SK-N-SH (cell line): ENCODE measurements at regions not wholly inside any gene's neighbourhood (a gene's known extent, or its start where the extent isn't known, plus 50 kb on each side); places are given as distances from the start of the nearest gene placed in this dataset.
A peak's percentile ranks its signal among the peaks of the same experiment; 100 is the strongest.

Experiments used
- CTCF ChIA-PET: fragments of 300-600, 350-600 bp; formaldehyde crosslinking; extraction: SDS; loops from one replicate; lab custom pipeline; 2021; lab: Yijun Ruan, JAX
- POLR2A ChIA-PET: fragments of 350-600 bp; sonication (Branson Sonifier 250); formaldehyde crosslinking; extraction: SDS; loops from one replicate; lab custom pipeline; 2020; ENCODE audit warnings: antibody characterized with exemption, inconsistent platforms; lab: Yijun Ruan, JAX
- DNase-seq: peaks from one replicate; pipeline ENCODE4 v3.0.0; 2012
- H2AFZ ChIP-seq: fragments of 200-600 bp; sonication (generic); 2 replicates; pipeline ENCODE4 v1.8.1; 2016; ENCODE audit warnings: antibody characterized with exemption, mild to moderate bottlenecking, low read depth
- H3F3A ChIP-seq: fragments of 200-600 bp; sonication (generic); replicated peaks from 2 replicates; pipeline ENCODE3; 2016; ENCODE audit warnings: antibody characterized with exemption, mild to moderate bottlenecking; ENCODE audit not compliant: insufficient read depth
- H3K27ac ChIP-seq, 2 experiments: fragments of 200-500 bp in 1 of 2; fragments of 200-600 bp in 1 of 2; sonication (Bioruptor generic) in 1 of 2; sonication (generic), shearing (Covaris generic) in 1 of 2; 2 replicates each; pipeline versions ENCODE4 v1.5.1 to v1.6.1; 2014 to 2016; ENCODE audit warnings: low read depth in 2 of 2, inconsistent platforms in 1 of 2, low read length in 1 of 2, mild to moderate bottlenecking in 1 of 2, mixed read lengths in 1 of 2
- H3K27me3 ChIP-seq: fragments of 200-600 bp; sonication (generic), shearing (Covaris generic); 2 replicates; pipeline ENCODE4 v1.6.1; 2016; ENCODE audit warnings: mixed run types; ENCODE audit not compliant: insufficient read depth
- H3K36me3 ChIP-seq, 2 experiments: fragments of 200-500 bp in 1 of 2; fragments of 200-600 bp in 1 of 2; sonication (Bioruptor generic) in 1 of 2; sonication (generic) in 1 of 2; replicated peaks in 1 of 2; 2 replicates each; pipeline versions ENCODE3 to v1.5.1; 2014 to 2016; ENCODE audit warnings: low read length in 1 of 2, mild to moderate bottlenecking in 1 of 2; ENCODE audit not compliant: insufficient read depth in 2 of 2, control insufficient read depth in 1 of 2
- H3K4me1 ChIP-seq, 2 experiments: fragments of 200-500 bp in 1 of 2; fragments of 200-600 bp in 1 of 2; sonication (Bioruptor generic) in 1 of 2; sonication (generic), shearing (Covaris generic) in 1 of 2; 2 replicates each; pipeline versions ENCODE4 v1.5.1 to v1.6.1; 2014 to 2016; ENCODE audit warnings: low read depth in 1 of 2, low read length in 1 of 2, mixed run types in 1 of 2; ENCODE audit not compliant: insufficient read depth in 2 of 2, control insufficient read depth in 1 of 2
- H3K4me2 ChIP-seq: fragments of 200-600 bp; sonication (generic), shearing (Covaris generic); 2 replicates; pipeline ENCODE4 v1.6.1; 2017; ENCODE audit warnings: mixed run types
- H3K4me3 ChIP-seq, 2 experiments: fragments of 200-500 bp in 1 of 2; fragments of 200-600 bp in 1 of 2; sonication (Bioruptor generic) in 1 of 2; sonication (generic), shearing (Covaris generic) in 1 of 2; 2 replicates each; pipeline versions ENCODE4 v1.5.1 to v1.8.1; 2014 to 2016; ENCODE audit warnings: low read depth in 2 of 2, inconsistent platforms in 1 of 2, low read length in 1 of 2, mild to moderate bottlenecking in 1 of 2, mixed read lengths in 1 of 2, moderate library complexity in 1 of 2
- H3K79me2 ChIP-seq: fragments of 200-600 bp; sonication (generic); 2 replicates; pipeline ENCODE4 v1.8.1; 2017; ENCODE audit warnings: mild to moderate bottlenecking; ENCODE audit not compliant: insufficient read depth
- H3K9ac ChIP-seq: fragments of 200-600 bp; sonication (generic); 2 replicates; pipeline ENCODE4 v1.6.1; 2017; ENCODE audit warnings: mixed run types
- H3K9me2 ChIP-seq: fragments of 200-600 bp; sonication (generic); 2 replicates; pipeline ENCODE4 v1.6.1; 2017; ENCODE audit warnings: mixed run types
- H3K9me3 ChIP-seq: fragments of 200-600 bp; sonication (generic); 2 replicates; pipeline ENCODE4 v1.6.1; 2017; ENCODE audit warnings: mixed run types, mild to moderate bottlenecking, moderate library complexity
- H4K20me1 ChIP-seq: fragments of 200-600 bp; sonication (generic); 2 replicates; pipeline ENCODE4 v1.6.1; 2017; ENCODE audit warnings: mild to moderate bottlenecking, mixed run types; ENCODE audit not compliant: insufficient read depth
- ELF1 ChIP-seq: IDR thresholded peaks from 2 replicates; pipeline ENCODE4 v1.4.0; 2012
- EP300 ChIP-seq, 2 experiments: IDR thresholded peaks; 2 replicates each; pipeline versions ENCODE4 v1.4.0 to v1.6.1; 2012; ENCODE audit warnings: borderline replicate concordance in 1 of 2, low read depth in 1 of 2, low read length in 1 of 2
- FOSL2 ChIP-seq: IDR thresholded peaks from 2 replicates; pipeline ENCODE4 v1.4.0; 2012; ENCODE audit warnings: low read depth, mild to moderate bottlenecking, moderate library complexity, borderline replicate concordance
- GATA2 ChIP-seq: sonication (generic); formaldehyde crosslinking; IDR thresholded peaks from 2 replicates; pipeline ENCODE4 v1.5.0; 2020; ENCODE audit warnings: mild to moderate bottlenecking, missing genetic modification reagents
- JUND ChIP-seq: IDR thresholded peaks from 2 replicates; pipeline ENCODE4 v1.4.0; 2012
- MAX ChIP-seq: IDR thresholded peaks from 2 replicates; pipeline ENCODE4 v1.4.0; 2012; ENCODE audit warnings: low read depth
- MXI1 ChIP-seq: IDR thresholded peaks from 2 replicates; pipeline ENCODE4 v1.6.1; 2012; ENCODE audit warnings: mild to moderate bottlenecking, low read depth, low read length, improper control_type of control experiment
- POLR2AphosphoS5 ChIP-seq: IDR thresholded peaks from 2 replicates; pipeline ENCODE4 v1.6.1; 2012; ENCODE audit warnings: low read depth, low read length
- RAD21 ChIP-seq: IDR thresholded peaks from 2 replicates; pipeline ENCODE4 v1.6.1; 2012; ENCODE audit warnings: mild to moderate bottlenecking, low read length
- RCOR1 ChIP-seq: fragments of 150-350 bp; IDR thresholded peaks from 2 replicates; pipeline ENCODE4 v1.6.1; 2017; ENCODE audit warnings: antibody characterized with exemption, low read length
- SIN3A ChIP-seq: IDR thresholded peaks from 2 replicates; pipeline ENCODE4 v1.6.1; 2012; ENCODE audit warnings: low read depth, mild to moderate bottlenecking, low read length, moderate library complexity, borderline replicate concordance
- TAF1 ChIP-seq: IDR thresholded peaks from 2 replicates; pipeline ENCODE4 v1.6.1; 2012; ENCODE audit warnings: low read depth, mild to moderate bottlenecking, low read length, moderate library complexity, borderline replicate concordance
- TEAD4 ChIP-seq: IDR thresholded peaks from 2 replicates; pipeline ENCODE4 v1.4.0; 2012; ENCODE audit warnings: mild to moderate bottlenecking, borderline replicate concordance; ENCODE audit not compliant: insufficient read depth
- USF1 ChIP-seq: IDR thresholded peaks from 2 replicates; pipeline ENCODE4 v1.4.0; 2012; ENCODE audit warnings: low read depth, borderline replicate concordance
- YY1 ChIP-seq: IDR thresholded peaks from 2 replicates; pipeline ENCODE4 v1.4.0; 2012; ENCODE audit warnings: low read depth, mild to moderate bottlenecking
- TF ChIP-seq, protein P1 (sequence below): IDR thresholded peaks from 2 replicates; pipeline ENCODE4 v1.6.1; 2012; ENCODE audit warnings: mild to moderate bottlenecking, low read depth, low read length, moderate library complexity
- TF ChIP-seq, protein P2 (sequence below): IDR thresholded peaks from 2 replicates; pipeline ENCODE4 v1.4.0; 2012; ENCODE audit warnings: low read depth, borderline replicate concordance

DNA sequence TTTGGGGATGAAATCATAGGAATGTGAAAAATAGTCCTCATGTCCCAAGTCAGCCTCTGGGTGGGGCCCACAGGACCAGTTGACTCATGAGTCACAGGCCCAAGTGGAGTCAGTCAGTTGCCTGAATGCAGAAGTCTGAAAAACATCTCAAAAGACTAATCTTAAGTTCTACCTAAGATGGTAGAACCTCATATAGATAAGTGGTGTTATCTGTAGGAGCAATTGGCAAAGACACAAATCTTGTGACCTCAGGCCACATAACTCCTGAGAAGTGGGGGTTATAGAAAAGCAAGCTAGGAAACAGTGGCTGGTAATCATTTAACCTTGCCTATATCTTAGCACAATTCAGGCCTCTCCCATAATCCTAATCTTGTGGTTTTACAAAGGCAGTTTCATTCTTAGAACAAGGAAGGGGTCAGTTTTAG is 257.1 kb upstream of the SPOPL start:
- H3K9me2 ChIP-seq = no peaks in the 10 kb centered on the region
- no peaks in the 10 kb centered on the region for H3K4me1 ChIP-seq
- H3K9me3 ChIP-seq = no peaks in the 10 kb centered on the region
- no peaks in the 10 kb centered on the region for H3F3A ChIP-seq
- DNase-seq = no peak
- no peak overlapping the region for H3K9ac ChIP-seq
- TF ChIP-seq RAD21 = no peak
- TF ChIP-seq ELF1 = no peak
- TF ChIP-seq JUND = no peak
- TF ChIP-seq POLR2AphosphoS5 = no peak
- TF ChIP-seq, protein P1, sequence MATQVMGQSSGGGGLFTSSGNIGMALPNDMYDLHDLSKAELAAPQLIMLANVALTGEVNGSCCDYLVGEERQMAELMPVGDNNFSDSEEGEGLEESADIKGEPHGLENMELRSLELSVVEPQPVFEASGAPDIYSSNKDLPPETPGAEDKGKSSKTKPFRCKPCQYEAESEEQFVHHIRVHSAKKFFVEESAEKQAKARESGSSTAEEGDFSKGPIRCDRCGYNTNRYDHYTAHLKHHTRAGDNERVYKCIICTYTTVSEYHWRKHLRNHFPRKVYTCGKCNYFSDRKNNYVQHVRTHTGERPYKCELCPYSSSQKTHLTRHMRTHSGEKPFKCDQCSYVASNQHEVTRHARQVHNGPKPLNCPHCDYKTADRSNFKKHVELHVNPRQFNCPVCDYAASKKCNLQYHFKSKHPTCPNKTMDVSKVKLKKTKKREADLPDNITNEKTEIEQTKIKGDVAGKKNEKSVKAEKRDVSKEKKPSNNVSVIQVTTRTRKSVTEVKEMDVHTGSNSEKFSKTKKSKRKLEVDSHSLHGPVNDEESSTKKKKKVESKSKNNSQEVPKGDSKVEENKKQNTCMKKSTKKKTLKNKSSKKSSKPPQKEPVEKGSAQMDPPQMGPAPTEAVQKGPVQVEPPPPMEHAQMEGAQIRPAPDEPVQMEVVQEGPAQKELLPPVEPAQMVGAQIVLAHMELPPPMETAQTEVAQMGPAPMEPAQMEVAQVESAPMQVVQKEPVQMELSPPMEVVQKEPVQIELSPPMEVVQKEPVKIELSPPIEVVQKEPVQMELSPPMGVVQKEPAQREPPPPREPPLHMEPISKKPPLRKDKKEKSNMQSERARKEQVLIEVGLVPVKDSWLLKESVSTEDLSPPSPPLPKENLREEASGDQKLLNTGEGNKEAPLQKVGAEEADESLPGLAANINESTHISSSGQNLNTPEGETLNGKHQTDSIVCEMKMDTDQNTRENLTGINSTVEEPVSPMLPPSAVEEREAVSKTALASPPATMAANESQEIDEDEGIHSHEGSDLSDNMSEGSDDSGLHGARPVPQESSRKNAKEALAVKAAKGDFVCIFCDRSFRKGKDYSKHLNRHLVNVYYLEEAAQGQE = no peak
- TF ChIP-seq GATA2 (CRISPR knock-in tag) = no peak
- TF ChIP-seq EP300 (IDR thresholded peaks at IDR 0.05; ENCODE audit: borderline replicate concordance in 1 of 2, low read depth in 1 of 2, low read length in 1 of 2) = no peak
- no peak for TF ChIP-seq TAF1
- TF ChIP-seq FOSL2 = no peak
- TF ChIP-seq TEAD4 = no peak
- no peak for TF ChIP-seq YY1
- TF ChIP-seq, all 33 proteins: peak for 0
- H3K4me3 ChIP-seq = no peak overlapping the region
- no peaks in the 10 kb centered on the region for H4K20me1 ChIP-seq
- no peaks in the 10 kb centered on the region for H3K27me3 ChIP-seq
- H3K27ac ChIP-seq = no peak overlapping the region
- ChIA-PET POLR2A (no interaction called here), CTCF (interaction anchor here (1.4 kb wide), 1 partner anchor 38 kb away, joined by 3 read pairs; no protein-coding TSS in a partner anchor)
- H3K36me3 ChIP-seq = no peaks in the 10 kb centered on the region
- peak overlapping the region; percentile 62 for H2AFZ ChIP-seq
- no peak overlapping the region for H3K4me2 ChIP-seq
- no peaks in the 10 kb centered on the region; the same call in 1 of the 2 replicates for H3K79me2 ChIP-seq

DNA sequence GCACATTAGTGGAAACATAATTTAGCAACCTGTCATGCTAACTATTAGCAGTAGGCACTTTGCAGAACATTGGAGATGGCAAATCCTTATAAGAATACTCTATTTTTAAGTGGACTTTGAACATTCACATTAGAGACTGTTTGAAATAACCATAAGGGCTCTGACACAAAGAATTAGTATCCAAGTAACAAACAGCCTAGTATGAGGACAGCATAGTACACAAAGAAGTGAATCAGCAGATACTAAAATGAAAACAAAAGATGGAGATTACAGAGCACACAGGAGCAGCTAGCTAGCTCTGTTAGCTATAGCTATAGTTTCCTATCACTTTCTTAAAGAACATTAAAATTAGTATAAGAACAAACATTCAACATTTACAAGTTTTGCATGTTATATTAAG is 256.3 kb upstream of the SPOPL start:
- H3K4me1 ChIP-seq = no peaks in the 10 kb centered on the region
- no peaks in the 10 kb centered on the region for H3K9me3 ChIP-seq
- CTCF ChIA-PET = no interaction called here
- H3K36me3 ChIP-seq = no peaks in the 10 kb centered on the region
- H3K27me3 ChIP-seq = no peaks in the 10 kb centered on the region
- H3F3A ChIP-seq = no peaks in the 10 kb centered on the region
- H2AFZ ChIP-seq = no peak overlapping the region; the same call in 1 of the 2 replicates
- no peaks in the 10 kb centered on the region for H3K9me2 ChIP-seq
- no peaks in the 10 kb centered on the region; the same call in 1 of the 2 replicates for H3K79me2 ChIP-seq
- DNase-seq = no peak
- no peak overlapping the region for H3K27ac ChIP-seq
- H3K4me3 ChIP-seq = no peak overlapping the region
- H3K4me2 ChIP-seq = no peak overlapping the region
- TF ChIP-seq GATA2 (CRISPR knock-in tag) = no peak
- TF ChIP-seq EP300 (IDR thresholded peaks at IDR 0.05; ENCODE audit: borderline replicate concordance in 1 of 2, low read depth in 1 of 2, low read length in 1 of 2) = no peak
- TF ChIP-seq MAX = no peak
- TF ChIP-seq RAD21 = no peak
- TF ChIP-seq MXI1 = no peak
- TF ChIP-seq, protein P2, sequence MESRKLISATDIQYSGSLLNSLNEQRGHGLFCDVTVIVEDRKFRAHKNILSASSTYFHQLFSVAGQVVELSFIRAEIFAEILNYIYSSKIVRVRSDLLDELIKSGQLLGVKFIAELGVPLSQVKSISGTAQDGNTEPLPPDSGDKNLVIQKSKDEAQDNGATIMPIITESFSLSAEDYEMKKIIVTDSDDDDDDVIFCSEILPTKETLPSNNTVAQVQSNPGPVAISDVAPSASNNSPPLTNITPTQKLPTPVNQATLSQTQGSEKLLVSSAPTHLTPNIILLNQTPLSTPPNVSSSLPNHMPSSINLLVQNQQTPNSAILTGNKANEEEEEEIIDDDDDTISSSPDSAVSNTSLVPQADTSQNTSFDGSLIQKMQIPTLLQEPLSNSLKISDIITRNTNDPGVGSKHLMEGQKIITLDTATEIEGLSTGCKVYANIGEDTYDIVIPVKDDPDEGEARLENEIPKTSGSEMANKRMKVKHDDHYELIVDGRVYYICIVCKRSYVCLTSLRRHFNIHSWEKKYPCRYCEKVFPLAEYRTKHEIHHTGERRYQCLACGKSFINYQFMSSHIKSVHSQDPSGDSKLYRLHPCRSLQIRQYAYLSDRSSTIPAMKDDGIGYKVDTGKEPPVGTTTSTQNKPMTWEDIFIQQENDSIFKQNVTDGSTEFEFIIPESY = no peak
- TF ChIP-seq RCOR1 = no peak
- no peak for TF ChIP-seq USF1
- no peak for TF ChIP-seq SIN3A
- TF ChIP-seq, all 33 proteins: peak for 0
- H4K20me1 ChIP-seq = no peaks in the 10 kb centered on the region
- no peak overlapping the region for H3K9ac ChIP-seq
- POLR2A ChIA-PET = no interaction called here
